Activated B cell treated with CpG ODN at 0.5 μM for 24 hours (primary cell): ENCODE measurements at regions not wholly inside any gene's neighbourhood (a gene's known extent, or its start where the extent isn't known, plus 50 kb on each side); places are given as distances from the start of the nearest gene placed in this dataset.

Source experiments
- ATAC-seq: fragments of 200-7000 bp; cut with Tn5 transposase; one replicate; pipeline ENCODE4 v1.10.0; 2021; ENCODE audit warnings: low read depth, mild to moderate bottlenecking, moderate library complexity
- CTCF ChIA-PET: fragments of 350-600 bp; sonication (Branson Sonifier 250); formaldehyde crosslinking; loops from one replicate; lab custom pipeline; 2021; ENCODE audit warnings: antibody characterized with exemption; lab: Charles Lee
- POLR2A ChIA-PET: fragments of 350-600 bp; sonication (Branson Sonifier 250); formaldehyde crosslinking; loops from one replicate; lab custom pipeline; 2021; ENCODE audit warnings: antibody characterized with exemption; lab: Charles Lee
- DNase-seq: peaks from one replicate; pipeline ENCODE4 v3.0.0; 2022
- H3K27ac Mint-ChIP-seq: one replicate; pipeline ENCODE4 v1.8.0; 2020; ENCODE audit warnings: mixed read lengths
- H3K27me3 Mint-ChIP-seq: one replicate; pipeline ENCODE4 v1.8.0; 2021; ENCODE audit warnings: mixed read lengths
- H3K36me3 Mint-ChIP-seq: one replicate; pipeline ENCODE4 v1.8.0; 2021; ENCODE audit warnings: low read depth, mixed read lengths
- H3K4me1 Mint-ChIP-seq: one replicate; pipeline ENCODE4 v1.8.0; 2021; ENCODE audit warnings: mixed read lengths
- H3K4me3 Mint-ChIP-seq: one replicate; pipeline ENCODE4 v1.8.0; 2020; ENCODE audit warnings: mild to moderate bottlenecking, mixed read lengths
- H3K9me3 Mint-ChIP-seq: one replicate; pipeline ENCODE4 v1.8.0; 2020; ENCODE audit warnings: mixed read lengths
- CTCF ChIP-seq: fragments of 200-600 bp; IDR thresholded peaks from one replicate; pipeline ENCODE4 v1.8.0; 2022; ENCODE audit warnings: antibody characterized with exemption, mild to moderate bottlenecking
- intact Hi-C: fragments of 100-400 bp; cut with micrococcal nuclease; formaldehyde crosslinking; loops from one replicate; pipeline ENCODE4 v1.15.1; 2024

GRCh38 chr3:80366808-80367548 is 599.2 kb upstream of the ROBO1 start:
- DNase-seq = no peak
- POLR2A ChIA-PET = no interaction called here
- no peaks in the 10 kb centered on the region for H3K36me3 Mint-ChIP-seq
- intact Hi-C loops = no loop called here
- no peaks in the 10 kb centered on the region for H3K4me1 Mint-ChIP-seq
- no peaks in the 10 kb centered on the region for H3K27me3 Mint-ChIP-seq
- peaks cover 4% of the 10 kb centered on the region for H3K9me3 Mint-ChIP-seq
- CTCF ChIA-PET = no interaction called here
- ATAC-seq = no peak
- no peak overlapping the region for H3K4me3 Mint-ChIP-seq
- no peak for TF ChIP-seq CTCF
- no peak overlapping the region for H3K27ac Mint-ChIP-seq

GRCh38 chr3:80357761-80358160 is 590.0 kb upstream of the ROBO1 start:
- no peaks in the 10 kb centered on the region for H3K27me3 Mint-ChIP-seq
- H3K4me3 Mint-ChIP-seq = no peak overlapping the region
- peaks cover 9% of the 10 kb centered on the region for H3K9me3 Mint-ChIP-seq
- ChIA-PET POLR2A (no interaction called here), CTCF (no interaction called here)
- no peaks in the 10 kb centered on the region for H3K4me1 Mint-ChIP-seq
- intact Hi-C loops = no loop called here
- ATAC-seq = no peak
- H3K27ac Mint-ChIP-seq = no peak overlapping the region
- no peak for TF ChIP-seq CTCF
- no peak for DNase-seq
- H3K36me3 Mint-ChIP-seq = no peaks in the 10 kb centered on the region

- POLR2A ChIA-PET = no interaction called here
- Mint-ChIP-seq H3K9me3 (peaks cover 3% of the 10 kb centered on the region), H3K27ac (no peak overlapping the region), H3K36me3 (no peaks in the 10 kb centered on the region), H3K4me1 (no peaks in the 10 kb centered on the region), H3K4me3 (no peak overlapping the region), H3K27me3 (no peaks in the 10 kb centered on the region)
- intact Hi-C loops = no loop called here
- CTCF ChIA-PET = no interaction called here
- DNase-seq = no peak
- no peak for ATAC-seq
- no peak for TF ChIP-seq CTCF
Measured at GRCh38 chr3:80355144-80355543, 587.3 kb upstream of the ROBO1 start.

- H3K27me3 Mint-ChIP-seq = no peaks in the 10 kb centered on the region
- intact Hi-C loops = no loop called here
- no peaks in the 10 kb centered on the region for H3K36me3 Mint-ChIP-seq
- no peak overlapping the region for H3K27ac Mint-ChIP-seq
- H3K4me3 Mint-ChIP-seq = no peak overlapping the region
- H3K9me3 Mint-ChIP-seq = peaks cover 8% of the 10 kb centered on the region
- TF ChIP-seq CTCF = no peak
- ChIA-PET CTCF (no interaction called here), POLR2A (no interaction called here)
- no peaks in the 10 kb centered on the region for H3K4me1 Mint-ChIP-seq
- ATAC-seq (no peak), DNase-seq (no peak)
Measured at GRCh38 chr3:80351201-80351600, 583.4 kb upstream of the ROBO1 start.

GRCh38 chr3:80350771-80351170 is 583.0 kb upstream of the ROBO1 start:
- no peak overlapping the region for H3K4me3 Mint-ChIP-seq
- CTCF ChIA-PET = no interaction called here
- DNase-seq (no peak), ATAC-seq (no peak)
- POLR2A ChIA-PET = no interaction called here
- H3K4me1 Mint-ChIP-seq = no peaks in the 10 kb centered on the region
- intact Hi-C loops = no loop called here
- no peak overlapping the region for H3K27ac Mint-ChIP-seq
- H3K27me3 Mint-ChIP-seq = no peaks in the 10 kb centered on the region
- H3K9me3 Mint-ChIP-seq = peaks cover 11% of the 10 kb centered on the region
- H3K36me3 Mint-ChIP-seq = no peaks in the 10 kb centered on the region
- TF ChIP-seq CTCF = no peak
